Keratinocyte (primary cell): ENCODE measurements at regions not wholly inside any gene's neighbourhood (a gene's known extent, or its start where the extent isn't known, plus 50 kb on each side); places are given as distances from the start of the nearest gene placed in this dataset.
A peak's percentile ranks its signal among the peaks of the same experiment; 100 is the strongest.

ENCODE experiments used
- DNase-seq: peaks from one replicate; pipeline ENCODE4 v3.0.0-alpha.2; 2011; ENCODE audit warnings: low read depth, missing footprints, low spot score
- FAIRE-seq: peaks from 2 replicates; lab custom pipeline; 2011; peaks lifted over from hg19 to GRCh38; lab: Jason Lieb, UNC
- H2AFZ ChIP-seq: 2 replicates; pipeline ENCODE4 v1.6.0; 2012; ENCODE audit warnings: low read length, control low read depth, inconsistent platforms; ENCODE audit not compliant: control insufficient read depth
- H3K27ac ChIP-seq: 2 replicates; pipeline ENCODE4 v1.5.1; 2011; ENCODE audit warnings: low read length; ENCODE audit not compliant: control insufficient read depth, insufficient read depth
- H3K27me3 ChIP-seq: 3 replicates; pipeline ENCODE4 v1.6.0; 2011; ENCODE audit warnings: low read length; ENCODE audit not compliant: control insufficient read depth, insufficient read depth; ENCODE audit errors: extremely low read depth
- H3K36me3 ChIP-seq, 2 experiments: 2 replicates in 1 of 2; 3 replicates in 1 of 2; pipeline ENCODE4 v1.5.1; 2011; ENCODE audit warnings: low read length in 2 of 2, mild to moderate bottlenecking in 1 of 2; ENCODE audit not compliant: control insufficient read depth in 2 of 2, insufficient read depth in 2 of 2; ENCODE audit errors: extremely low read depth in 1 of 2
- H3K4me1 ChIP-seq: 3 replicates; pipeline ENCODE4 v1.5.1; 2011; ENCODE audit warnings: low read length; ENCODE audit not compliant: control insufficient read depth, insufficient read depth; ENCODE audit errors: extremely low read depth
- H3K4me2 ChIP-seq: 3 replicates; pipeline ENCODE4 v1.6.0; 2011; ENCODE audit warnings: low read depth, low read length; ENCODE audit not compliant: control insufficient read depth, insufficient read depth; ENCODE audit errors: extremely low read depth
- H3K4me3 ChIP-seq, 3 experiments: fragments of 200-600 bp in 1 of 3; sonication (generic) in 1 of 3; 2 replicates in 2 of 3; 3 replicates in 1 of 3; pipeline ENCODE4 v1.5.1; 2011 to 2016; ENCODE audit warnings: low read length in 3 of 3, mild to moderate bottlenecking in 3 of 3, control low read depth in 2 of 3, inconsistent platforms in 1 of 3, low read depth in 1 of 3, mixed read lengths in 1 of 3, mixed run types in 1 of 3, moderate library complexity in 1 of 3; ENCODE audit not compliant: control insufficient read depth in 2 of 3, insufficient read depth in 2 of 3; ENCODE audit errors: extremely low read depth in 1 of 3
- H3K79me2 ChIP-seq: 2 replicates; pipeline ENCODE4 v1.6.0; 2012; ENCODE audit warnings: low read length; ENCODE audit not compliant: control insufficient read depth, insufficient read depth
- H3K9ac ChIP-seq: 3 replicates; pipeline ENCODE4 v1.6.0; 2011; ENCODE audit warnings: low read length; ENCODE audit not compliant: control insufficient read depth, insufficient read depth; ENCODE audit errors: extremely low read depth
- H3K9me1 ChIP-seq: 3 replicates; pipeline ENCODE4 v1.6.0; 2011; ENCODE audit warnings: low read length; ENCODE audit not compliant: control insufficient read depth, insufficient read depth; ENCODE audit errors: extremely low read depth
- H3K9me3 ChIP-seq: 2 replicates; pipeline ENCODE4 v1.5.1; 2012; ENCODE audit warnings: low read depth, low read length; ENCODE audit not compliant: control insufficient read depth
- H4K20me1 ChIP-seq: 3 replicates; pipeline ENCODE4 v1.6.0; 2011; ENCODE audit warnings: low read length; ENCODE audit not compliant: control insufficient read depth, insufficient read depth; ENCODE audit errors: extremely low read depth
- CTCF ChIP-seq, 3 experiments: IDR thresholded peaks in 1 of 3; conservative IDR thresholded peaks in 1 of 3; optimal IDR thresholded peaks in 1 of 3; 2 replicates in 2 of 3; 3 replicates in 1 of 3; pipeline versions ENCODE3 to v1.5.1; 2011; ENCODE audit warnings: low read length in 3 of 3, mild to moderate bottlenecking in 3 of 3, moderate library complexity in 2 of 3, control low read depth in 1 of 3, inconsistent platforms in 1 of 3; ENCODE audit not compliant: insufficient read depth in 2 of 3; ENCODE audit errors: extremely low read depth in 1 of 3
- EZH2 ChIP-seq: IDR thresholded peaks from one replicate; pipeline ENCODE4 v1.6.1; 2012; ENCODE audit warnings: inconsistent platforms, mild to moderate bottlenecking, low read length, moderate library complexity
- dilution Hi-C: fragments of 300-500 bp; cut with MboI; formaldehyde crosslinking; loops from one replicate; pipeline ENCODE4 v1.7.0; 2020; ENCODE audit warnings: low sequenced_read_pairs; ENCODE audit not compliant: extremely low pct_ligation_motif_present

- H3K27me3 ChIP-seq, result no peaks in the 10 kb centered on the region
- H3K9me3 ChIP-seq, result no peaks in the 10 kb centered on the region
- DNase-seq (no peak), FAIRE-seq (no peak)
- H3K79me2 ChIP-seq, result no peaks in the 10 kb centered on the region
- TF ChIP-seq CTCF (optimal IDR thresholded peaks at IDR 0.05 in 1 of 3, IDR thresholded peaks at IDR 0.05 in 1 of 3, conservative IDR thresholded peaks at IDR 0.05 in 1 of 3; ENCODE audit: extremely low read depth in 1 of 3, insufficient read depth in 2 of 3, low read length in 3 of 3) (no peak), EZH2 (no peak)
- dilution Hi-C loops, result no loop called here
- no peak overlapping the region for H3K4me3 ChIP-seq
- no peak overlapping the region for H3K27ac ChIP-seq
- no peaks in the 10 kb centered on the region for H3K36me3 ChIP-seq
- no peak overlapping the region for H3K4me2 ChIP-seq
- H3K9ac ChIP-seq, result no peak overlapping the region
- H4K20me1 ChIP-seq, result no peaks in the 10 kb centered on the region
- H3K9me1 ChIP-seq, result no peaks in the 10 kb centered on the region
- H2AFZ ChIP-seq, result no peak overlapping the region
- H3K4me1 ChIP-seq, result peaks cover 32% of the 10 kb centered on the region
These were observed 137.3 kb upstream of the SERP2 start for GRCh38 chr13:44236370-44236769.

GRCh38 chr13:44236801-44237207, 136.8 kb upstream of the SERP2 start:
- FAIRE-seq (no peak), DNase-seq (no peak)
- H3K4me1 ChIP-seq, result peaks cover 28% of the 10 kb centered on the region
- dilution Hi-C loops, result no loop called here
- H3K9ac ChIP-seq, result no peak overlapping the region
- H3K79me2 ChIP-seq, result no peaks in the 10 kb centered on the region
- H3K27me3 ChIP-seq, result no peaks in the 10 kb centered on the region
- H3K36me3 ChIP-seq, result no peaks in the 10 kb centered on the region
- H3K4me3 ChIP-seq, result no peak overlapping the region
- H3K9me3 ChIP-seq, result no peaks in the 10 kb centered on the region
- no peak overlapping the region for H2AFZ ChIP-seq
- no peaks in the 10 kb centered on the region for H3K9me1 ChIP-seq
- no peak overlapping the region for H3K4me2 ChIP-seq
- peak overlapping the region; percentile 78 for H3K27ac ChIP-seq
- TF ChIP-seq EZH2, result no peak
- TF ChIP-seq CTCF (optimal IDR thresholded peaks at IDR 0.05 in 1 of 3, IDR thresholded peaks at IDR 0.05 in 1 of 3, conservative IDR thresholded peaks at IDR 0.05 in 1 of 3; ENCODE audit: extremely low read depth in 1 of 3, insufficient read depth in 2 of 3, low read length in 3 of 3), result no peak
- no peaks in the 10 kb centered on the region for H4K20me1 ChIP-seq
